H1 (cell line): ENCODE measurements at regions not wholly inside any gene's neighbourhood (a gene's known extent, or its start where the extent isn't known, plus 50 kb on each side); places are given as distances from the start of the nearest gene placed in this dataset.

Experiments
- GABPA ChIP-seq: IDR thresholded peaks from 2 replicates; pipeline ENCODE4 v1.6.1; 2011; ENCODE audit warnings: mild to moderate bottlenecking, low read length, moderate library complexity, borderline replicate concordance; ENCODE audit not compliant: insufficient read depth
- SP2 ChIP-seq: IDR thresholded peaks from 2 replicates; pipeline ENCODE4 v1.6.1; 2012; ENCODE audit warnings: mild to moderate bottlenecking, low read length, inconsistent platforms

- TF ChIP-seq GABPA: no peak
- TF ChIP-seq SP2: no peak
These were observed 59.8 kb upstream of the SIRPA start (continued) for GRCh38 chr20:1835186-1836035.
